ENCODE measurements at regions not wholly inside any gene's neighbourhood (a gene's known extent, or its start where the extent isn't known, plus 50 kb on each side); places are given as distances from the start of the nearest gene placed in this dataset.

GRCh38 chrX:120016068-120016441 lies 61.4 kb downstream of the RHOXF2B start:
- TF ChIP-seq CTCF (tag by site-specific recombination; IDR thresholded peaks at IDR 0.05) (no peak), ZNF362 (tag by site-specific recombination; IDR thresholded peaks at IDR 0.05) (no peak), REPIN1 (tag by site-specific recombination; IDR thresholded peaks at IDR 0.05; ENCODE audit: low read depth) (no peak), ZNF76 (tag by site-specific recombination; IDR thresholded peaks at IDR 0.05; ENCODE audit: borderline replicate concordance, low read depth) (no peak), ZSCAN18 (tag by site-specific recombination; IDR thresholded peaks at IDR 0.05) (no peak), ZNF549 (tag by site-specific recombination; IDR thresholded peaks at IDR 0.05) (no peak), ZNF292 (tag by site-specific recombination; IDR thresholded peaks at IDR 0.05; ENCODE audit: borderline replicate concordance, low read depth) (no peak)

All from HEK293 (cell line).